Smooth muscle cell (in vitro differentiated cells): ENCODE measurements at regions not wholly inside any gene's neighbourhood (a gene's known extent, or its start where the extent isn't known, plus 50 kb on each side); places are given as distances from the start of the nearest gene placed in this dataset.

Source experiments
- DNase-seq: peaks from one replicate; lab custom pipeline; 2025; ENCODE audit not compliant: unreplicated experiment; lab: John Stamatoyannopoulos, UW
- H2AFZ ChIP-seq: fragments of 200-600 bp; sonication (generic); 2 replicates; pipeline ENCODE4 v1.6.0; 2016; ENCODE audit warnings: antibody characterized with exemption, low read depth, mild to moderate bottlenecking
- H3F3A ChIP-seq: fragments of 200-600 bp; sonication (generic); 2 replicates; pipeline ENCODE4 v1.6.0; 2017; ENCODE audit warnings: antibody characterized with exemption, low read depth
- H3K27ac ChIP-seq: fragments of 200-600 bp; sonication (generic); 2 replicates; pipeline ENCODE4 v1.5.1; 2016; ENCODE audit warnings: low read depth, mild to moderate bottlenecking
- H3K27me3 ChIP-seq: fragments of 200-600 bp; sonication (generic); 2 replicates; pipeline ENCODE4 v1.6.1; 2016; ENCODE audit warnings: low read depth, mild to moderate bottlenecking
- H3K36me3 ChIP-seq: fragments of 200-600 bp; sonication (generic); 2 replicates; pipeline ENCODE4 v1.5.1; 2016; ENCODE audit warnings: low read depth
- H3K4me1 ChIP-seq: fragments of 200-600 bp; sonication (generic); 2 replicates; pipeline ENCODE4 v1.5.1; 2016; ENCODE audit warnings: low read depth
- H3K4me2 ChIP-seq: fragments of 200-600 bp; sonication (generic); 2 replicates; pipeline ENCODE4 v1.6.0; 2016; ENCODE audit warnings: mild to moderate bottlenecking
- H3K4me3 ChIP-seq: fragments of 200-600 bp; sonication (generic); 2 replicates; pipeline ENCODE4 v1.5.1; 2016; ENCODE audit warnings: mild to moderate bottlenecking
- H3K79me2 ChIP-seq: fragments of 200-600 bp; sonication (generic); 2 replicates; pipeline ENCODE4 v1.6.0; 2016; ENCODE audit warnings: low read depth, mild to moderate bottlenecking
- H3K9ac ChIP-seq: fragments of 200-600 bp; sonication (generic); 2 replicates; pipeline ENCODE4 v1.6.0; 2016; ENCODE audit warnings: low read depth
- H3K9me3 ChIP-seq: fragments of 200-600 bp; sonication (generic); replicated peaks from 2 replicates; pipeline ENCODE4 v1.5.1; 2016; ENCODE audit warnings: low read depth
- H4K20me1 ChIP-seq: fragments of 200-600 bp; sonication (generic); 2 replicates; pipeline ENCODE4 v1.6.0; 2016; ENCODE audit warnings: low read depth
- WGBS: methylation state at CpG from one replicate; pipeline ENCODE4 v1.1.7; 2016; ENCODE audit warnings: low lambda C conversion rate; 5-methylcytosine and 5-hydroxymethylcytosine counted together
- TF ChIP-seq, protein P1 (sequence below): fragments of 200-600 bp; sonication (generic); IDR thresholded peaks from 2 replicates; pipeline ENCODE4 v1.5.1; 2017; ENCODE audit warnings: borderline replicate concordance, mild to moderate bottlenecking, antibody characterized with exemption; ENCODE audit not compliant: insufficient read depth, poor library complexity, severe bottlenecking

GRCh38 chr2:128748336-128748735 is 429.7 kb upstream of the HS6ST1 start:
- Histone ChIP-seq H3K9ac (no peak overlapping the region), H2AFZ (no peak overlapping the region), H3K4me3 (no peak overlapping the region), H3K79me2 (no peaks in the 10 kb centered on the region), H3K4me1 (no peaks in the 10 kb centered on the region), H3K27me3 (peaks cover 4% of the 10 kb centered on the region), H3K9me3 (no peaks in the 10 kb centered on the region), H3K4me2 (no peak overlapping the region), H4K20me1 (no peaks in the 10 kb centered on the region), H3F3A (no peaks in the 10 kb centered on the region), H3K27ac (no peak overlapping the region), H3K36me3 (no peaks in the 10 kb centered on the region)
- 96% methylated on average over 10 of the region's 10 CpGs for WGBS
- no peak for DNase-seq
- TF ChIP-seq, protein P1, sequence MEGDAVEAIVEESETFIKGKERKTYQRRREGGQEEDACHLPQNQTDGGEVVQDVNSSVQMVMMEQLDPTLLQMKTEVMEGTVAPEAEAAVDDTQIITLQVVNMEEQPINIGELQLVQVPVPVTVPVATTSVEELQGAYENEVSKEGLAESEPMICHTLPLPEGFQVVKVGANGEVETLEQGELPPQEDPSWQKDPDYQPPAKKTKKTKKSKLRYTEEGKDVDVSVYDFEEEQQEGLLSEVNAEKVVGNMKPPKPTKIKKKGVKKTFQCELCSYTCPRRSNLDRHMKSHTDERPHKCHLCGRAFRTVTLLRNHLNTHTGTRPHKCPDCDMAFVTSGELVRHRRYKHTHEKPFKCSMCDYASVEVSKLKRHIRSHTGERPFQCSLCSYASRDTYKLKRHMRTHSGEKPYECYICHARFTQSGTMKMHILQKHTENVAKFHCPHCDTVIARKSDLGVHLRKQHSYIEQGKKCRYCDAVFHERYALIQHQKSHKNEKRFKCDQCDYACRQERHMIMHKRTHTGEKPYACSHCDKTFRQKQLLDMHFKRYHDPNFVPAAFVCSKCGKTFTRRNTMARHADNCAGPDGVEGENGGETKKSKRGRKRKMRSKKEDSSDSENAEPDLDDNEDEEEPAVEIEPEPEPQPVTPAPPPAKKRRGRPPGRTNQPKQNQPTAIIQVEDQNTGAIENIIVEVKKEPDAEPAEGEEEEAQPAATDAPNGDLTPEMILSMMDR, result no peak

DNA sequence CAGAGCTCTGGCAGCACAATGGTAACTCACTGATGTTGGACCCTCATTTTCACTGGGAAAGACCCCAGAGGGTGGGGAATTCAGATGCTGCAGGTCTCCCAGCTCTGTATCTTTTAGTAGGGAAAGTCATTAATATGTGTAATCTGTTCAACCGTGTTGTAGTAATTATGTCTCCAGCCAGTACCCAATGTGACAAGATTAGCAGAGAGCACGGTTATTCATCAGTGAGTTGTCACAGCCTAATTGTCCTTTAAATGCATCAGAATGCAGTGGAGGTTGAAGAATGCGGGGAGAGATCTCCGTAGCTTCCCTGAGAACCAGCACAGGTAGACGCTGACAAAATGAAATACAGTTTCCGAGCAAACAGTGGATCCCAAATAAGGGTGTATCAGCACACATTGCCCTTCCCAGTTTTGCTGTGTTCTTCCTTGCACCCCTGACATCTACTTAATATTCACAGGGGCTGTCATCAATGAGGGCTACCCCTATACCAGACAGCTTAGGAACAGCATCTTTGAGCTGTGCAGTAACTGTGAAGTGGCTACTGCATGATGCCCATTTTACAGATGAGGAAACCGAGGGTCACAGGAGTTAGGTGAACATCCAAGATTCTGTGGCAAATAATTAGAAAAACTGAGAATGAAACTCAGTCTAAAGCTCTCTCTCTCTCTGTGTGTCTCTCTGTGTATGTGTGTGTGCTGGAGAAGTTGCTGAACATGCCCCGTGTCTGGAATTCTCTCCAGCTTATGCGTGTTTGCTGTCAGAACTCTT is 430.4 kb upstream of the HS6ST1 start:
- H3K79me2 ChIP-seq, result no peaks in the 10 kb centered on the region
- H3K27ac ChIP-seq, result no peak overlapping the region
- peaks cover 4% of the 10 kb centered on the region for H3K27me3 ChIP-seq
- no peak overlapping the region for H3K9ac ChIP-seq
- no peaks in the 10 kb centered on the region for H3K9me3 ChIP-seq
- H3K36me3 ChIP-seq, result no peaks in the 10 kb centered on the region
- no peak for DNase-seq
- 86% methylated on average over 9 of the region's 9 CpGs for WGBS
- no peaks in the 10 kb centered on the region for H4K20me1 ChIP-seq
- no peaks in the 10 kb centered on the region for H3F3A ChIP-seq
- no peak overlapping the region for H3K4me3 ChIP-seq
- no peak overlapping the region for H2AFZ ChIP-seq
- TF ChIP-seq, protein P1, result no peak
- no peaks in the 10 kb centered on the region for H3K4me1 ChIP-seq
- H3K4me2 ChIP-seq, result no peak overlapping the region

DNA sequence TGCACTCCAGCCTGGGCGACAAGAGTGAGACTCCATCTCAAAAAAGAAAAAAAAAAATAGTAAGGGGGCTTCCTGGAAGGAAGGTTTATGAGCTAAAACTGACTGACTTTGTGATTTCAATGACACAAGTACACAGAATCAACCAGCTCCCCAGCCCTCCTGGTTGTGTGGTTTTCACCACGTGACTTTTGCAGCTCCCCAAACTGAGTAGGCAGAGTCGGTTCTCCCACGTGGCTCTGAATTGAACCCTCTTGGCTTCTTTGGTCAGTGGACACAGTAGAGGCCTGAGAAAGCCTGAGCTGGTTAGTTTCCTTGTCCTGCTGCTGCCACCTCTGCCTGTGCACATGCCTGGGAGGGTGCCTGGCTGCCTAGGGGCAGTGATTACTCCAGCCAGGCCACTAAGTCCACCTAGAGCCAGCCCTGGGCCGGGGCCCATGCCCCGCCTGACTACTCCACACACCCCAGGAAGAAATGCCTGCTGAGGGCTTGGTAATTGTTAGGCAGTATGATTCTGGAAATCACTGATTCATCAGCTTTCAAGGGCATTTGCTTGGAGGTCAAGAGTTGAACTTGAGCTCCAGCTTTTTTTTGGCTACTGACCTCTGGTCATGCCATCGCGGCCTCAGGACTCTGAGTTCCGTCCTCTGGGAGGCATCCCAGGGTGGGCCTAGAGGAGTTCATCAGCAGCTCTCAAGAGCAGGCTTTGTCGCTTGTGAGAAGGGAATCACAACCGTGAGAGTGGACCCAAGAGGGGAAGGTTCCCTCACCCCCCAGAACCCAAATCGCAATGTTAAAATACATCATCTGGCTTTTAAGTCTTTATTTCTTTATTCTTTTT is 431.9 kb upstream of the HS6ST1 start:
- Histone ChIP-seq H3K79me2 (no peaks in the 10 kb centered on the region), H3F3A (no peaks in the 10 kb centered on the region), H4K20me1 (no peaks in the 10 kb centered on the region), H3K9me3 (no peaks in the 10 kb centered on the region), H3K36me3 (no peaks in the 10 kb centered on the region), H3K27me3 (peaks cover 4% of the 10 kb centered on the region), H3K4me1 (no peaks in the 10 kb centered on the region), H3K9ac (no peak overlapping the region), H3K27ac (no peak overlapping the region), H3K4me2 (no peak overlapping the region), H3K4me3 (no peak overlapping the region), H2AFZ (no peak overlapping the region)
- 94% methylated on average over 12 of the region's 12 CpGs for WGBS
- TF ChIP-seq, protein P1, result no peak
- DNase-seq, result no peak
